ENCODE measurements at regions not wholly inside any gene's neighbourhood (a gene's known extent, or its start where the extent isn't known, plus 50 kb on each side); places are given as distances from the start of the nearest gene placed in this dataset.

DNA sequence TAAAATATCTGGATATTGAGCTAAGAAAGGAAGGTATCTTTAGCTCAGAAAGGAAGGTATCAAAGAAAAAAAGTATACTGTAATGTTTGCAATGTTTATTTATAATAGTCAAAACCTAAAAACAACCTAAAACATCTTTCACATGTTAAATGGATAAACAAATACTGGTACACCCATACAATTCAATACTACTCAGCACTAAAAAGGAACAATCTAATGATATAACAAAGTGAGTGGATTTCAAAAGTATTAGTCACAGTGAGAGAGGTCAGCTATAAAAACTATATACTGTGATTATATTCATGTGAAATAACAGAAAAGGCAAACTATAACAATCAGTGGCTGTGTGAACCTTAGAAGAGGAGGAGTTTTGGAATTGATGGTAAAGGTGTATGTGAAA lies 455.0 kb upstream of the FTMT start:
- TF ChIP-seq, protein P1, sequence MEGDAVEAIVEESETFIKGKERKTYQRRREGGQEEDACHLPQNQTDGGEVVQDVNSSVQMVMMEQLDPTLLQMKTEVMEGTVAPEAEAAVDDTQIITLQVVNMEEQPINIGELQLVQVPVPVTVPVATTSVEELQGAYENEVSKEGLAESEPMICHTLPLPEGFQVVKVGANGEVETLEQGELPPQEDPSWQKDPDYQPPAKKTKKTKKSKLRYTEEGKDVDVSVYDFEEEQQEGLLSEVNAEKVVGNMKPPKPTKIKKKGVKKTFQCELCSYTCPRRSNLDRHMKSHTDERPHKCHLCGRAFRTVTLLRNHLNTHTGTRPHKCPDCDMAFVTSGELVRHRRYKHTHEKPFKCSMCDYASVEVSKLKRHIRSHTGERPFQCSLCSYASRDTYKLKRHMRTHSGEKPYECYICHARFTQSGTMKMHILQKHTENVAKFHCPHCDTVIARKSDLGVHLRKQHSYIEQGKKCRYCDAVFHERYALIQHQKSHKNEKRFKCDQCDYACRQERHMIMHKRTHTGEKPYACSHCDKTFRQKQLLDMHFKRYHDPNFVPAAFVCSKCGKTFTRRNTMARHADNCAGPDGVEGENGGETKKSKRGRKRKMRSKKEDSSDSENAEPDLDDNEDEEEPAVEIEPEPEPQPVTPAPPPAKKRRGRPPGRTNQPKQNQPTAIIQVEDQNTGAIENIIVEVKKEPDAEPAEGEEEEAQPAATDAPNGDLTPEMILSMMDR (IDR thresholded peaks at IDR 0.05) = no peak
- TF ChIP-seq POLR2A (IDR thresholded peaks at IDR 0.05) = no peak

All from testis (tissue), 2 donors.